A549 (cell line): ENCODE measurements at regions not wholly inside any gene's neighbourhood (a gene's known extent, or its start where the extent isn't known, plus 50 kb on each side); places are given as distances from the start of the nearest gene placed in this dataset.
A peak's percentile ranks its signal among the peaks of the same experiment; 100 is the strongest.

Experiments
- ATAC-seq, 2 experiments: fragments of 200-7000 bp in 1 of 2; fragments of >200 bp in 1 of 2; cut with Nextera tagmentation in 1 of 2; cut with Tn5 transposase in 1 of 2; 3 replicates each; pipeline versions ENCODE4 v1.8.0 to v1.9.1; 2018 to 2020; ENCODE audit warnings: mild to moderate bottlenecking in 1 of 2, moderate library complexity in 1 of 2
- CTCF ChIA-PET: fragments of 300-600 bp; sonication (Branson Sonifier 250); formaldehyde crosslinking; extraction: SDS; loops from one replicate; lab custom pipeline; 2021; ENCODE audit warnings: antibody characterized with exemption, inconsistent platforms; lab: Yijun Ruan, JAX
- POLR2A ChIA-PET: fragments of 350-600 bp; formaldehyde crosslinking; extraction: SDS; loops from one replicate; lab custom pipeline; 2021; ENCODE audit warnings: antibody characterized with exemption, inconsistent platforms; lab: Yijun Ruan, JAX
- DNase-seq, 2 experiments: peaks; one replicate each; pipeline versions ENCODE4 v3.0.0 to v3.0.0-alpha.2; 2011 to 2016; ENCODE audit warnings: low read depth in 1 of 2, low spot score in 1 of 2
- FAIRE-seq: peaks from 2 replicates; lab custom pipeline; 2011; peaks lifted over from hg19 to GRCh38; lab: Jason Lieb, UNC
- H3K27ac ChIP-seq, 2 experiments: fragments of >200 bp; sonication (Bioruptor Twin); formaldehyde crosslinking; 3 replicates each; pipeline ENCODE4 v1.5.1; 2016 to 2017
- H3K4me1 ChIP-seq: fragments of >200 bp; sonication (Bioruptor Twin); formaldehyde crosslinking; 3 replicates; pipeline ENCODE4 v1.6.1; 2016
- H3K4me2 ChIP-seq: fragments of >200 bp; sonication (Bioruptor Twin); formaldehyde crosslinking; 3 replicates; pipeline ENCODE4 v1.6.1; 2016
- H3K4me3 ChIP-seq: fragments of >200 bp; sonication (Bioruptor Twin); formaldehyde crosslinking; 3 replicates; pipeline ENCODE4 v1.5.1; 2016
- H3K9me3 ChIP-seq: fragments of >200 bp; sonication (Bioruptor Twin); formaldehyde crosslinking; 3 replicates; pipeline ENCODE4 v1.6.1; 2016
- BHLHE40 ChIP-seq: IDR thresholded peaks from 2 replicates; pipeline ENCODE4 v1.6.1; 2012; ENCODE audit warnings: low read depth, low read length, inconsistent platforms
- CEBPB ChIP-seq, 2 experiments: fragments of >200 bp in 1 of 2; sonication (Bioruptor Twin) in 1 of 2; formaldehyde crosslinking in 1 of 2; IDR thresholded peaks; 2 replicates each; pipeline ENCODE4 v1.6.1; 2012 to 2016
- CHD2 ChIP-seq: fragments of 150-350 bp; IDR thresholded peaks from 2 replicates; pipeline ENCODE4 v1.6.1; 2014; ENCODE audit warnings: low read length; ENCODE audit not compliant: partially characterized antibody
- CTCF ChIP-seq: fragments of >200 bp; sonication (Bioruptor Twin); formaldehyde crosslinking; IDR thresholded peaks from 3 replicates; pipeline ENCODE4 v1.5.1; 2016
- EHF ChIP-seq: fragments of 250-450 bp; sonication (Bioruptor Pico); IDR thresholded peaks from 2 replicates; pipeline ENCODE4 v1.5.0; 2020; ENCODE audit warnings: mild to moderate bottlenecking
- EHMT2 ChIP-seq: fragments of 200-600 bp; sonication (generic); IDR thresholded peaks from 2 replicates; pipeline ENCODE4 v1.6.1; 2016; ENCODE audit warnings: antibody characterized with exemption, low read depth, mild to moderate bottlenecking, moderate library complexity
- FOSB ChIP-seq: fragments of 250-450 bp; sonication (Bioruptor Pico); IDR thresholded peaks from 2 replicates; pipeline ENCODE4 v1.5.0; 2020; ENCODE audit warnings: mild to moderate bottlenecking, moderate library complexity
- HEYL ChIP-seq: fragments of 250-450 bp; sonication (Bioruptor Pico); IDR thresholded peaks from 2 replicates; pipeline ENCODE4 v1.8.0; 2021; ENCODE audit warnings: mild to moderate bottlenecking, moderate library complexity
- HOXB13 ChIP-seq: fragments of 250-450 bp; sonication (Bioruptor Pico); IDR thresholded peaks from 2 replicates; pipeline ENCODE4 v1.5.0; 2020; ENCODE audit warnings: low read depth, mild to moderate bottlenecking, moderate library complexity
- HOXB5 ChIP-seq: fragments of 250-450 bp; sonication (Bioruptor Pico); IDR thresholded peaks from 2 replicates; pipeline ENCODE4 v1.5.0; 2020; ENCODE audit warnings: mild to moderate bottlenecking, moderate library complexity
- KDM1A ChIP-seq: fragments of 200-600 bp; sonication (generic); IDR thresholded peaks from 2 replicates; pipeline ENCODE4 v1.6.1; 2016; ENCODE audit warnings: low read depth, mild to moderate bottlenecking
- MAFK ChIP-seq: fragments of 450-650 bp; IDR thresholded peaks from 2 replicates; pipeline ENCODE4 v1.6.1; 2014; ENCODE audit not compliant: partially characterized antibody
- MAX ChIP-seq: IDR thresholded peaks from 2 replicates; pipeline ENCODE4 v1.6.1; 2012
- NR3C1 ChIP-seq: fragments of >200 bp; sonication (Bioruptor Twin); formaldehyde crosslinking; IDR thresholded peaks from 3 replicates; pipeline ENCODE4 v1.6.1; 2017
- PHF8 ChIP-seq: fragments of 200-600 bp; sonication (generic); IDR thresholded peaks from 2 replicates; pipeline ENCODE4 v1.6.1; 2016; ENCODE audit warnings: low read depth, mild to moderate bottlenecking, antibody characterized with exemption, moderate library complexity, borderline replicate concordance
- POLR2A ChIP-seq: IDR thresholded peaks from 2 replicates; pipeline ENCODE4 v1.6.1; 2012; ENCODE audit warnings: mild to moderate bottlenecking, low read length
- SMC3 ChIP-seq: fragments of >200 bp; sonication (Bioruptor Twin); formaldehyde crosslinking; IDR thresholded peaks from 3 replicates; pipeline ENCODE4 v1.6.1; 2018; ENCODE audit warnings: inconsistent platforms
- TFCP2L1 ChIP-seq: fragments of 250-450 bp; sonication (Bioruptor Pico); IDR thresholded peaks from 2 replicates; pipeline ENCODE4 v1.5.0; 2021; ENCODE audit warnings: mild to moderate bottlenecking
- ZFP36 ChIP-seq: fragments of 450-650 bp; IDR thresholded peaks from 2 replicates; pipeline ENCODE4 v1.6.1; 2014; ENCODE audit warnings: borderline replicate concordance; ENCODE audit not compliant: partially characterized antibody
- WGBS: methylation state at CpG from one replicate; pipeline ENCODE4 v1.1.6; 2017; ENCODE audit errors: missing lambda C conversion rate; 5-methylcytosine and 5-hydroxymethylcytosine counted together
- TF ChIP-seq, protein P1 (sequence below): fragments of 250-450 bp; sonication (Bioruptor Pico); IDR thresholded peaks from 2 replicates; pipeline ENCODE4 v1.5.0; 2021; ENCODE audit warnings: mild to moderate bottlenecking, moderate library complexity, borderline replicate concordance
- TF ChIP-seq, protein P2 (sequence below): IDR thresholded peaks from 2 replicates; pipeline ENCODE4 v1.6.1; 2012; ENCODE audit warnings: low read depth, borderline replicate concordance

GRCh38 chr4:119735165-119735651 lies 106.6 kb upstream of the PDE5A start:
- peak in 1 of 2 experiments; percentile 73; a peak in 3 of 6 replicates for ATAC-seq
- H3K4me3 ChIP-seq: no peak overlapping the region
- H3K9me3 ChIP-seq: no peaks in the 10 kb centered on the region
- peak in 1 of 2 experiments; percentile 18 for DNase-seq
- FAIRE-seq: no peak
- TF ChIP-seq CEBPB (IDR thresholded peaks at IDR 0.05) (0 out of 4 replicates have a peak, but pooled peaks of 1 of the 2 experiments have one; percentile 18), POLR2A (no peak), EHF (CRISPR knock-in tag) (no peak), MAFK (peak; percentile 5)
- H3K27ac ChIP-seq: no peak overlapping the region
- CTCF ChIA-PET: interaction anchor here (1.7 kb wide), 1 partner anchor 106 kb away, joined by 9 read pairs; the partner anchor contains the start of gene PDE5A
- WGBS: 90% methylated on average over 1 of the region's 1 CpG
- POLR2A ChIA-PET: no interaction called here
- H3K4me1 ChIP-seq: peaks cover 22% of the 10 kb centered on the region
- H3K4me2 ChIP-seq: peak overlapping the region; percentile 38; the same call in 1 of the 3 replicates

DNA sequence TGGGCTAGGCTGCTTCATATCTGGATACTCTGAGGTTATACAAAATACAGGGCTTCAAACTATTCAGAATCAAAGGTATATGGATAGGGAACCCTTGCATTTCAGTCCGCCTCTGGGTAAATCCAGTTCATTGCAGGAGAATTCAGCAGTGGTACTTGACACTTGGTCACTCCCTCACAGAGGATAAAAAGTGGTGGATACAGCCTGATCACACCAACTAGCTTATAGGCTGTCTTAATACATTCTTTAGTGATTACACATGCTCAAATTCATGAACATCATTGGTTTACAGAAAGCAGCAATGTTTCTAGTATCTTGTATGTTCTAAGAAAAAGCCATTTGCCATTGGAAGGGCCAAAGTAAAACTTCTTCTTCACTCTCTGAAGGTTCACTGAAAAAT lies 104.8 kb upstream of the PDE5A start:
- Histone ChIP-seq H3K4me3 (no peak overlapping the region), H3K9me3 (no peaks in the 10 kb centered on the region), H3K27ac (no peak overlapping the region), H3K4me1 (peaks cover 30% of the 10 kb centered on the region), H3K4me2 (no peak overlapping the region)
- FAIRE-seq (no peak), DNase-seq (no peak), ATAC-seq (no peak)
- ChIA-PET CTCF (interaction anchor here (0.6 to 0.9 kb wide), 2 partner anchors 106 to 738 kb away, joined by 3 read pairs; no protein-coding TSS in a partner anchor), POLR2A (no interaction called here)
- TF ChIP-seq EHMT2: no peak
- TF ChIP-seq, protein P1, sequence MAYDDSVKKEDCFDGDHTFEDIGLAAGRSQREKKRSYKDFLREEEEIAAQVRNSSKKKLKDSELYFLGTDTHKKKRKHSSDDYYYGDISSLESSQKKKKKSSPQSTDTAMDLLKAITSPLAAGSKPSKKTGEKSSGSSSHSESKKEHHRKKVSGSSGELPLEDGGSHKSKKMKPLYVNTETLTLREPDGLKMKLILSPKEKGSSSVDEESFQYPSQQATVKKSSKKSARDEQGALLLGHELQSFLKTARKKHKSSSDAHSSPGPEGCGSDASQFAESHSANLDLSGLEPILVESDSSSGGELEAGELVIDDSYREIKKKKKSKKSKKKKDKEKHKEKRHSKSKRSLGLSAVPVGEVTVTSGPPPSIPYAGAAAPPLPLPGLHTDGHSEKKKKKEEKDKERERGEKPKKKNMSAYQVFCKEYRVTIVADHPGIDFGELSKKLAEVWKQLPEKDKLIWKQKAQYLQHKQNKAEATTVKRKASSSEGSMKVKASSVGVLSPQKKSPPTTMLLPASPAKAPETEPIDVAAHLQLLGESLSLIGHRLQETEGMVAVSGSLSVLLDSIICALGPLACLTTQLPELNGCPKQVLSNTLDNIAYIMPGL (CRISPR knock-in tag): no peak
- TF ChIP-seq MAX: no peak
- no peak for TF ChIP-seq SMC3
- TF ChIP-seq HEYL (CRISPR knock-in tag): no peak
- 86% methylated on average over 1 of the region's 1 CpG for WGBS

DNA sequence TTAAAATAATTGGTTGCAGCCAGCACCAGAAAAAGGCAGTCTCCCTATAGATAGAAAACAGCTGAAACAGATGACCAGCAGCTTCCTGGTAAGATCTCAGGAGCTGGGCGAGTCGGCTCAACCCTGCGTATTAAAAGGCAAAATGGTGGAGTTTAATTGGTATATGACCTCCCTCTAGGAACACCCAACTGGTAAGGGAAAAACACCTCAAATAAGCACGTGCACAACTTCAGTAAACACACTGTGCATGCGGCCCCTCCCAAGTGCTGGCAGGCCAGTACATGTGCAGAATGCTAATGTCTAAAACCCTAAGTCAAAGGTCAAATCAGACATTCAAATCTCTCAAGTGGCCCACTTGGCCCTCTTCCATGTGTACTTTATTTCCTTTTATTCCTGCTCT lies 103.2 kb upstream of the PDE5A start:
- Histone ChIP-seq H3K27ac (no peak overlapping the region), H3K9me3 (no peaks in the 10 kb centered on the region), H3K4me3 (no peak overlapping the region), H3K4me1 (peaks cover 30% of the 10 kb centered on the region), H3K4me2 (no peak overlapping the region)
- FAIRE-seq: no peak
- WGBS: 93% methylated on average over 5 of the region's 5 CpGs
- CTCF ChIA-PET: no interaction called here
- no peak for TF ChIP-seq NR3C1
- TF ChIP-seq CTCF: no peak
- no peak for TF ChIP-seq HOXB13 (CRISPR knock-in tag)
- TF ChIP-seq HOXB5: no peak
- TF ChIP-seq TFCP2L1 (CRISPR knock-in tag): no peak
- TF ChIP-seq, protein P2, sequence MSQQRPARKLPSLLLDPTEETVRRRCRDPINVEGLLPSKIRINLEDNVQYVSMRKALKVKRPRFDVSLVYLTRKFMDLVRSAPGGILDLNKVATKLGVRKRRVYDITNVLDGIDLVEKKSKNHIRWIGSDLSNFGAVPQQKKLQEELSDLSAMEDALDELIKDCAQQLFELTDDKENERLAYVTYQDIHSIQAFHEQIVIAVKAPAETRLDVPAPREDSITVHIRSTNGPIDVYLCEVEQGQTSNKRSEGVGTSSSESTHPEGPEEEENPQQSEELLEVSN: no peak
- TF ChIP-seq FOSB (CRISPR knock-in tag): no peak
- no peak for TF ChIP-seq CHD2
- no peak for TF ChIP-seq ZFP36
- TF ChIP-seq BHLHE40: no peak
- TF ChIP-seq KDM1A: no peak
- TF ChIP-seq PHF8: no peak
- ATAC-seq: no peak
- no peak for DNase-seq
- POLR2A ChIA-PET: no interaction called here
